ENCODE measurements at regions not wholly inside any gene's neighbourhood (a gene's known extent, or its start where the extent isn't known, plus 50 kb on each side); places are given as distances from the start of the nearest gene placed in this dataset.

DNA sequence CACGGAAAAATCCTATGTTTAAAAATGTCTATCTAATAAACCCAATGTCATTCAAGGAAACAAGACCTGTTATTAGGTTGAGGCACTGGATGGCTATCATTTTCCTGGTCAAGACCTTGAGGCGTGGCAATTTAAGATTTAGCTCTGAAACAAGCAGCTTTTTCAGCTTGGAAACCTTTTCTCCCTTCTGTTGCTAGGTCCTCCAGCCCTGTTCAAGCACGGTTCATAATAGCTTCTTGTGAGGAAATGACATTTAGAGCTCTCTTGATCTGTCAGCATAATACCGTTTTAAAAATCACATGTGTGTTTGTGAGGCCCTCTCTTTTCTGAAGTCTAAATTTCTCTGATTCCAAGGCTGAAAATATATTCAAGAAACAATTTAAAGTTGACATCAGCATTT lies 133.6 kb upstream of the GRPR start:
- no peak overlapping the region for H2BK15ac ChIP-seq (ENCODE audit: low read depth, low read length)
- no peak overlapping the region for H4K5ac ChIP-seq (ENCODE audit: insufficient read length, low read depth, low read length)
- Mint-ChIP-seq H3K4me3 (no peak overlapping the region), H3K9me3 (peaks cover 2 to 10% of the 10 kb centered on the region in 2 experiments; a peak in 3 of 5 replicates), H3K27me3 (ENCODE audit: low read depth) (no peaks in the 10 kb centered on the region), H3K27ac (no peak overlapping the region), H3K36me3 (ENCODE audit: insufficient read depth in 1 of 3, low read depth in 3 of 3) (peaks cover 2 to 27% (median 13%) of the 10 kb centered on the region in 3 experiments; a peak in 6 of 7 replicates), H3K4me1 (peaks cover 6 to 11% of the 10 kb centered on the region in 2 experiments)
- no peaks in the 10 kb centered on the region for H3K79me1 ChIP-seq (ENCODE audit: insufficient read depth, low read depth, low read length, poor library complexity, severe bottlenecking)
- H3K56ac ChIP-seq (ENCODE audit: insufficient read length, low read depth, low read length), result no peak overlapping the region
- H4K91ac ChIP-seq (ENCODE audit: insufficient read length, low read depth, low read length), result no peak overlapping the region
- no peak overlapping the region for H3K4ac ChIP-seq (ENCODE audit: low read depth, low read length)
- DNase-seq, result no peak
- H2AFZ ChIP-seq (ENCODE audit: low read length), result no peak overlapping the region
- H4K8ac ChIP-seq (replicated peaks; ENCODE audit: insufficient read length, low read depth, low read length), result no peak overlapping the region
- no peaks in the 10 kb centered on the region; the same call in 1 of the 2 replicates for H3K4me1 ChIP-seq (ENCODE audit: insufficient read depth, low read length)
- peaks cover 3% of the 10 kb centered on the region for H3K23me2 ChIP-seq (ENCODE audit: insufficient read length, low read depth, low read length, poor library complexity, severe bottlenecking)
- H2AK5ac ChIP-seq (ENCODE audit: insufficient read length, low read length), result no peak overlapping the region
- TF ChIP-seq, protein P1, sequence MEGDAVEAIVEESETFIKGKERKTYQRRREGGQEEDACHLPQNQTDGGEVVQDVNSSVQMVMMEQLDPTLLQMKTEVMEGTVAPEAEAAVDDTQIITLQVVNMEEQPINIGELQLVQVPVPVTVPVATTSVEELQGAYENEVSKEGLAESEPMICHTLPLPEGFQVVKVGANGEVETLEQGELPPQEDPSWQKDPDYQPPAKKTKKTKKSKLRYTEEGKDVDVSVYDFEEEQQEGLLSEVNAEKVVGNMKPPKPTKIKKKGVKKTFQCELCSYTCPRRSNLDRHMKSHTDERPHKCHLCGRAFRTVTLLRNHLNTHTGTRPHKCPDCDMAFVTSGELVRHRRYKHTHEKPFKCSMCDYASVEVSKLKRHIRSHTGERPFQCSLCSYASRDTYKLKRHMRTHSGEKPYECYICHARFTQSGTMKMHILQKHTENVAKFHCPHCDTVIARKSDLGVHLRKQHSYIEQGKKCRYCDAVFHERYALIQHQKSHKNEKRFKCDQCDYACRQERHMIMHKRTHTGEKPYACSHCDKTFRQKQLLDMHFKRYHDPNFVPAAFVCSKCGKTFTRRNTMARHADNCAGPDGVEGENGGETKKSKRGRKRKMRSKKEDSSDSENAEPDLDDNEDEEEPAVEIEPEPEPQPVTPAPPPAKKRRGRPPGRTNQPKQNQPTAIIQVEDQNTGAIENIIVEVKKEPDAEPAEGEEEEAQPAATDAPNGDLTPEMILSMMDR (conservative IDR thresholded peaks at IDR 0.05), result no peak
- WGBS (ENCODE audit: extremely low coverage, insufficient read length, low lambda C conversion rate), result no CpG with 5 or more reads among the region's 4 CpGs
- H3K9ac ChIP-seq (ENCODE audit: extremely low read depth, insufficient read length, low read length), result no peak overlapping the region
- H3K79me2 ChIP-seq (ENCODE audit: insufficient read depth, low read length), result no peaks in the 10 kb centered on the region
- no peaks in the 10 kb centered on the region for H3K9me3 ChIP-seq (ENCODE audit: control insufficient read depth, low read depth, low read length)
- H2BK20ac ChIP-seq (ENCODE audit: low read depth, low read length, poor library complexity, severe bottlenecking), result no peak overlapping the region
- H3K14ac ChIP-seq (ENCODE audit: insufficient read depth, low read length), result no peak overlapping the region
- no peak overlapping the region for H3K18ac ChIP-seq (ENCODE audit: insufficient read length, low read depth, low read length)
- no peaks in the 10 kb centered on the region for H4K20me1 ChIP-seq (ENCODE audit: control insufficient read depth, insufficient read depth, insufficient read length)
- H3K27ac ChIP-seq (ENCODE audit: insufficient read length, low read depth, low read length), result no peak overlapping the region
- no peak overlapping the region for H2BK120ac ChIP-seq (ENCODE audit: low read depth, low read length, poor library complexity, severe bottlenecking)
- H3T11ph ChIP-seq (ENCODE audit: low read length), result no peak overlapping the region
- H3K4me2 ChIP-seq (ENCODE audit: insufficient read depth, insufficient read length, low read length), result no peak overlapping the region
- H2BK12ac ChIP-seq (ENCODE audit: insufficient read length, low read depth, low read length), result no peak overlapping the region
- H3K27me3 ChIP-seq (ENCODE audit: insufficient read depth, low read length), result no peaks in the 10 kb centered on the region
- H3K23ac ChIP-seq (ENCODE audit: insufficient read length, low read depth, low read length), result no peak overlapping the region
- no peak overlapping the region for H2BK5ac ChIP-seq (ENCODE audit: insufficient read length, low read length)
